GM21737 (cell line): ENCODE measurements at regions not wholly inside any gene's neighbourhood (a gene's known extent, or its start where the extent isn't known, plus 50 kb on each side); places are given as distances from the start of the nearest gene placed in this dataset.
A peak's percentile ranks its signal among the peaks of the same experiment; 100 is the strongest.
"Not testable (repeated sequence)": the region's sequence is repeated elsewhere in the genome, so short reads cannot be mapped to it uniquely, and the experiment has no call there.

Experiments
- ATAC-seq: cut with Tn5 transposase; IDR thresholded peaks from one replicate; pipeline ENCODE4 v1.9.1; 2021; ENCODE audit warnings: mild to moderate bottlenecking, moderate library complexity; ENCODE audit not compliant: unreplicated experiment

DNA sequence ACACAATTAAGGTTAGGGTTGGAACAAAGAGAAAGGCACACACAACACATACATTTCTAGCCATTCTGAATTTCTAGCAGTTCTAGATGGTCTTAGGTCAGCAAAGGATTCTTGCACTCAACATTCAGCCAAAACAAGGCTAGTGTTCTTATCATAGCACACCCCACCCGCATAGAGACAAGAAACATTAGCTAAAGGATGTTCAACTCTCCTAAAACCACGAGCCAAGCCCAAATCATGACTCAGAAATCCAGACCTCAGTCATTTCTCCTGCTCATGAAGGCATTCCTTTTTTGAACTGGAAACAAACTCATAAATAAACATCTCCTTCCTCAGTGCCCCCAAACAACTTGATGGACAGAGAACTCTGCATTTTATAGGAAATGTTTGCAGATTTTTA, 293.0 kb upstream of the NOTCH2NLA start:
- ATAC-seq, result not testable (repeated sequence)

- not testable (repeated sequence) for ATAC-seq
Measured at GRCh38 chr1:146513754-146514153, 284.9 kb upstream of the NOTCH2NLA start.

DNA sequence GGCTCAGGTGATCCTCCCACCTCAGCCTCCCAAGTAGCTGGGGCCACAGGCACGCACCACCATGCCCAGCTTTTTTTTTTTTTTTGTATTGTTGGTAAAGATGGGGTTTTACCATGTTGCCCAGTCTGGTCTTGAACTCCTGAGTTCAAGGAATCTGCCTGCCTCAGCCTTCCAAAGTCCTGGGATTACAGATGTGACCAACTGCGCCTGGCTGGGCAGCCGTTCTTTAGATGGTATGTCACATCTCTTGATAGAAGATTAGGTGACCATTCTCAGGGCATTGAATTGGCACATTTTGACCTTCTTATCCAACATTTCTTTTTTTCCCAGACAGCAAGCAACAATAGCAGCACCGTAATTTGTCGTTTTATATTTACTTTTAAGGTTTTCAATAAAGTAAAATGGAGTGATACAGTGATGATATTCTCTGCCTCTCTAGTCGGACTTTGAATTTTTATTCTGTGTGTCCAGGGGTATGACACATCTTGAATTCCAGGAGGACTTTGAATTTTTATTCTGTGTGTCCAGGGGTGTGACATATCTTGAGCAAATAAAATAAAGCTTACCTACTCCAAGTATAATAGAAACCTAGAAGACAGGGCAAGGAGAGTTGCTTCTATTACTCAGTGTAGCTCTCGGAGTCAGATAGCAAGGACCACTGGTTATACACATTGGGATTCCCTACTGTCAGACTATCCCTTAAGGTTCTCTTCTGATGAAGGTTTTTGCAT, 282.4 kb upstream of the NOTCH2NLA start:
- ATAC-seq, result not testable (repeated sequence)

- not testable (repeated sequence) for ATAC-seq
Measured at GRCh38 chr1:146510248-146510983, 281.6 kb upstream of the NOTCH2NLA start.

DNA sequence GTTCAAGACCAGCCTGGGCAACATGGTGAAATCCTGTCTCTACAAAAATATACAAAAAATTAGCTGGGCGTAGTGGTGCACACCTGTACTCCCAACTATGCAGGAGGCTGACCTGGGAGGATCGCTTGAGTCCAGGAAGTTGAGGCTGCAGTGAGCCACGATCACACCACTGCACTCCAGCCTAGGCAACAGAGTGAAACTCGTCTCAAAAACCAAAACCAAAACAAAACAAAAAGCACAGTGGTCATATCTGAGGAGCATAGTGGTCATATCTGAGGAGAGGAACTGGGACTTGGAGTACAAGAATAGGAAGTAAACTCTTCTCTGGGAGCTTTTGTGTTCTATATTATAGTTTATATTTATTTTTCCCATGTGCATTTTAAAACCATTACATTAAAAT, 275.3 kb upstream of the NOTCH2NLA start:
- not testable (repeated sequence) for ATAC-seq

GRCh38 chr1:146487555-146487954, 258.7 kb upstream of the NOTCH2NLA start:
- ATAC-seq, result not testable (repeated sequence)

DNA sequence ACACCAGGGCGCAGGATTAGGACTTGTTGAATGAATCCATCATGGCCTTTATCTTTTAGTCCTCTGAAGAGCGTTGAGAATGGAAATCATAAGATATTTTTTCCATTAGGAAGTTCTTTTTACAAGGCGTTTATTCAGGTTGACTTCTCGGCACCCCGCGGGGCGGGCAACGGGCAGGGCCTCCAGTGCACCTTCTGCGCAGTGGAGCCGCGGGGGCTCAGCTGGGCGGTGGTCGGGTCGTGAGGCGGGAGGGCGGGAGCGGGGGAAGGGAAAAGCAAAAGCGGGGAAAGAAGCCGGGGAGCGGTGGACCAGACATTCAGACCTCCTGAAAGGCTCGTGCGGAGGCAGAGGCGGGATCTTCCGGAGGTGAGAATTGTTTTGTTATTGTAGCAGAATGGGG, 258.3 kb upstream of the NOTCH2NLA start:
- ATAC-seq, result not testable (repeated sequence)

- ATAC-seq, result not testable (repeated sequence)
Measured at GRCh38 chr1:146486300-146487014, 257.6 kb upstream of the NOTCH2NLA start.

GRCh38 chr1:146484195-146484594, 255.4 kb upstream of the NOTCH2NLA start:
- not testable (repeated sequence) for ATAC-seq

GRCh38 chr1:146479188-146479587, 250.4 kb upstream of the NOTCH2NLA start:
- not testable (repeated sequence) for ATAC-seq

- not testable (repeated sequence) for ATAC-seq
Measured at GRCh38 chr1:146478125-146478720, 249.4 kb upstream of the NOTCH2NLA start.

GRCh38 chr1:146475086-146475485, 246.3 kb upstream of the NOTCH2NLA start:
- not testable (repeated sequence) for ATAC-seq

DNA sequence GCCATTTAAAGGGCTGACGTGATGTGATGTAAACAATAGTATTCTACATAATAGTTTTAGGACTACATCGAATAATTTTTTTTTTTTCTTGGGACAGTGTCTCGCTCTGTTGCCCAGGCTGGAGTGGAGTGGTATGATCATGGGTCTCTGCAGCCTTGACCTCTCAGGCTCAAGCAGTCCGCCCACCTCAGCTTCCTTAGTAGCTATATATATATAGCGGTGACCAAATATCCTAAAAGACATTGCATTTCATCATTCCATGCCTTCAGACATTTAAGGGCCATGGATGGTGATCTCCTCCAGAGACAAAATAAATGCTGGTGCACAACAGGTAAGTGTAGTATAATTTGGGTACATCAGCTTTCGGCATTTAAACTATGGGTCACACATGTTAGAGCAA, 245.4 kb upstream of the NOTCH2NLA start:
- ATAC-seq, result not testable (repeated sequence)

- ATAC-seq, result peak; percentile 88
Measured at GRCh38 chr1:146472192-146472861, 243.5 kb upstream of the NOTCH2NLA start.

DNA sequence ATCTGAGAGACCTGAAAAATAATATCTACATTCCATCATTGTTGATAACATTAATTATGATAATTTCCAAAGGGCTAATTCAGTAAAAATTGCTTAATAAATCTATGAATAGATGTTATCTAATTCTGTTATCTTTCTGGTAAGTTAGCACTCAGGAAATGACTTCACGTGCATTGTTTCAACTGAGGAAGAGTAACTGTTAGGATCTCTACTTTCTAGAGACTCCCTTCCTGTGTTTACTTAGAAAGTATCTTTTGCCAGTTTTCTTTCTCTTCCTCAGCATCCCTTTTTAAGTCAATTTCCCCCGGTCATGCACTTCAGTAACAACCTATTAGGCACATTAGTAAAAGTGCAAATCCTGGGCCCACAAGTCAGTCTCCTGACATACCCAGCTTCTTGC, 231.1 kb upstream of the NOTCH2NLA start:
- ATAC-seq, result not testable (repeated sequence)

DNA sequence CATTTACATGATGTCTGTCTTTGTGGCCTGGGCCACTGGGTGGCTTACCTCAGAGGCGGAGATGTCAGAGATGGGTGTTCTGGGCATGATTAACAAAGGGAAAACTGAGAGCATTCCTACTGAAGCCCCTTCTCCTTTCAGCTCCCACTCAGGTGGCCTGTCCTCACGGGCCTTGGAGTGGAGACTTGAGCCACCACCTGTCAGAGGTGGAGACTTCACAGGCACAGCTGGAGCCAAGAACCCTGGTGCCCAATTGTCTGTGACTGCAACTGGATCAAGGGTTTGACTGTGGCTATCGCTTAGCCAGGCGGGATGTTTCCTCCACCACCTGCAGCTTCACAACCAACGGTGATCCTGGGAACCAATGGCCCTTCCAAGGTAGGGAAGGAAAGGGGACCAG, 230.5 kb upstream of the NOTCH2NLA start:
- not testable (repeated sequence) for ATAC-seq

- not testable (repeated sequence) for ATAC-seq
Measured at GRCh38 chr1:146448877-146449246, 220.0 kb upstream of the NOTCH2NLA start.

GRCh38 chr1:146448212-146448876, 219.5 kb upstream of the NOTCH2NLA start:
- ATAC-seq, result not testable (repeated sequence)

DNA sequence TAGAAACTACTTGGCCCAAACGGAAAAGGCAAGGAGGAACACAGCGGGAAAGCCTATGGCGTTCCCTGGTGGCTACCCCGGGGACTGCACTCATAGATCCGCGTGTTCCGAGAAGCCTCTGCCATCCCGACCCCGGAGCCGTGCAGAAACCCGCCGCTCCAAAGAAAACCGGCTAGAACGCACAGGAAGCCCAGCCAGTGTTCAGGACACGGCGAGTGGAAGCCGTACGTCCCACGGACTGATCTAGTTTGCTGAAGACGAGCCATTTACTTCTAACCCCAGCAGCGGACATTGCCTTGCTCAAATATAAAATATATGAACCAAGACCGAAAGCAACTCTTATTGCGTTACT, 215.0 kb upstream of the NOTCH2NLA start:
- not testable (repeated sequence) for ATAC-seq
